Endothelial cell of umbilical vein (primary cell): ENCODE measurements at regions not wholly inside any gene's neighbourhood (a gene's known extent, or its start where the extent isn't known, plus 50 kb on each side); places are given as distances from the start of the nearest gene placed in this dataset.

Experiments used
- BruUV-seq: library from RNA; stranded (reverse); fragments of 400-500 nt; replicated peaks from 2 replicates; lab custom pipeline; 2021; lab: Mats Ljungman, UMichigan
- CTCF ChIA-PET: fragments of 300-600, 350-600 bp; sonication (Branson Sonifier 250); formaldehyde crosslinking; loops from one replicate; lab custom pipeline; 2021; ENCODE audit warnings: antibody characterized with exemption, inconsistent platforms; lab: Charles Lee
- POLR2A ChIA-PET: fragments of 300-600, 350-600 bp; sonication (Branson Sonifier 250); formaldehyde crosslinking; loops from one replicate; lab custom pipeline; 2021; ENCODE audit warnings: antibody characterized with exemption, inconsistent platforms; lab: Charles Lee
- DNase-seq: peaks from one replicate; pipeline ENCODE4 v3.0.0-alpha.2; 2011; ENCODE audit warnings: low read depth, low spot score
- FAIRE-seq: peaks from 2 replicates; lab custom pipeline; 2011; peaks lifted over from hg19 to GRCh38; lab: Jason Lieb, UNC
- H2AFZ ChIP-seq: 2 replicates; pipeline ENCODE4 v1.6.0; 2012; ENCODE audit warnings: low read depth, low read length, control low read depth, inconsistent platforms
- H3K27ac ChIP-seq: 2 replicates; pipeline ENCODE4 v1.5.1; 2011; ENCODE audit warnings: low read depth, mild to moderate bottlenecking, control low read depth, low read length, moderate library complexity; ENCODE audit not compliant: insufficient read depth
- H3K27me3 ChIP-seq, 2 experiments: 2 replicates each; pipeline versions ENCODE4 v1.6.0 to v1.6.1; 2011; ENCODE audit warnings: low read length in 2 of 2, mixed read lengths in 1 of 2; ENCODE audit not compliant: control insufficient read depth in 2 of 2, insufficient read depth in 2 of 2
- H3K36me3 ChIP-seq, 2 experiments: 2 replicates in 1 of 2; 3 replicates in 1 of 2; pipeline ENCODE4 v1.5.1; 2011; ENCODE audit warnings: low read length in 2 of 2, mild to moderate bottlenecking in 1 of 2, moderate library complexity in 1 of 2; ENCODE audit not compliant: control insufficient read depth in 2 of 2, insufficient read depth in 2 of 2; ENCODE audit errors: extremely low read depth in 1 of 2
- H3K4me1 ChIP-seq: 3 replicates; pipeline ENCODE4 v1.5.1; 2011; ENCODE audit warnings: mild to moderate bottlenecking, low read length; ENCODE audit not compliant: control insufficient read depth, insufficient read depth; ENCODE audit errors: extremely low read depth
- H3K4me2 ChIP-seq: 2 replicates; pipeline ENCODE4 v1.6.1; 2011; ENCODE audit warnings: low read length, control low read depth, mixed read lengths; ENCODE audit not compliant: insufficient read depth
- H3K4me3 ChIP-seq, 3 experiments: fragments of 200-600 bp in 1 of 3; sonication (generic), shearing (Covaris generic) in 1 of 3; replicated peaks in 1 of 3; 2 replicates each; pipeline ENCODE4 v1.5.1; 2011 to 2016; ENCODE audit warnings: control low read depth in 3 of 3, low read length in 3 of 3, mild to moderate bottlenecking in 2 of 3, inconsistent platforms in 1 of 3, low read depth in 1 of 3, moderate library complexity in 1 of 3; ENCODE audit not compliant: insufficient read depth in 1 of 3
- H3K79me2 ChIP-seq: 2 replicates; pipeline ENCODE4 v1.6.0; 2012; ENCODE audit warnings: low read length, inconsistent platforms; ENCODE audit not compliant: control insufficient read depth, insufficient read depth
- H3K9ac ChIP-seq: replicated peaks from 2 replicates; pipeline ENCODE3; 2011; ENCODE audit warnings: low read length, control low read depth; ENCODE audit not compliant: insufficient read depth; ENCODE audit errors: extremely low read depth
- H3K9me1 ChIP-seq: replicated peaks from 3 replicates; pipeline ENCODE4 v1.6.0; 2011; ENCODE audit warnings: mild to moderate bottlenecking, low read length; ENCODE audit not compliant: control insufficient read depth, insufficient read depth; ENCODE audit errors: extremely low read depth
- H3K9me3 ChIP-seq: replicated peaks from 2 replicates; pipeline ENCODE4 v1.5.1; 2012; ENCODE audit warnings: low read length, inconsistent platforms; ENCODE audit not compliant: control insufficient read depth, insufficient read depth
- H4K20me1 ChIP-seq: replicated peaks from 2 replicates; pipeline ENCODE3; 2011; ENCODE audit warnings: mild to moderate bottlenecking, low read length; ENCODE audit not compliant: control insufficient read depth, insufficient read depth; ENCODE audit errors: extremely low read depth
- CTCF ChIP-seq, 2 donors: IDR thresholded peaks; 1 replicate in 1 of 2; 2 replicates in 1 of 2; pipeline ENCODE4 v1.5.1; 2011; ENCODE audit warnings: low read length in 2 of 2, mild to moderate bottlenecking in 2 of 2, moderate library complexity in 2 of 2, control low read depth in 1 of 2, inconsistent platforms in 1 of 2, low read depth in 1 of 2; ENCODE audit not compliant: insufficient read depth in 1 of 2; ENCODE audit errors: extremely low read depth in 1 of 2
- EZH2 ChIP-seq: IDR thresholded peaks from 2 replicates; pipeline ENCODE4 v1.6.1; 2012; ENCODE audit warnings: borderline replicate concordance, low read depth, mild to moderate bottlenecking, moderate library complexity, low read length, inconsistent platforms; ENCODE audit not compliant: severe bottlenecking
- FOS ChIP-seq: IDR thresholded peaks from 2 replicates; pipeline ENCODE4 v1.6.1; 2011; ENCODE audit warnings: mild to moderate bottlenecking, low read length, moderate library complexity, borderline replicate concordance; ENCODE audit not compliant: insufficient read depth
- GATA2 ChIP-seq: IDR thresholded peaks from 2 replicates; pipeline ENCODE4 v1.7.0; 2011; ENCODE audit warnings: low read depth, mild to moderate bottlenecking, moderate library complexity, mixed read lengths, low read length; ENCODE audit not compliant: insufficient read length, insufficient read depth
- JUN ChIP-seq: IDR thresholded peaks from 2 replicates; pipeline ENCODE4 v1.6.1; 2011; ENCODE audit warnings: borderline replicate concordance, low read depth; ENCODE audit not compliant: insufficient read length, insufficient read depth
- MAX ChIP-seq: IDR thresholded peaks from 2 replicates; pipeline ENCODE4 v1.6.1; 2011; ENCODE audit not compliant: insufficient read depth, insufficient read length
- MYC ChIP-seq: IDR thresholded peaks from one replicate; pipeline ENCODE4 v1.6.1; 2011; ENCODE audit warnings: mild to moderate bottlenecking, low read depth, low read length
- POLR2A ChIP-seq: IDR thresholded peaks from 2 replicates; pipeline ENCODE4 v1.6.1; 2012; ENCODE audit warnings: low read depth, mild to moderate bottlenecking, control low read depth, low read length
- POLR2AphosphoS5 ChIP-seq: IDR thresholded peaks from 2 replicates; pipeline ENCODE4 v1.6.1; 2012; ENCODE audit warnings: low read depth, mild to moderate bottlenecking, control low read depth, low read length, moderate library complexity; ENCODE audit not compliant: insufficient read depth
- dilution Hi-C: fragments of 300-500 bp; cut with MboI; formaldehyde crosslinking; loops from one replicate; pipeline ENCODE4 v1.15.0; 2019; ENCODE audit warnings: low sequenced_read_pairs; ENCODE audit not compliant: extremely low pct_ligation_motif_present
- intact Hi-C: fragments of 100-400 bp; cut with micrococcal nuclease; formaldehyde crosslinking; loops from one replicate; pipeline ENCODE4 v1.10.0; 2022

- Histone ChIP-seq H3K27me3 (no peaks in the 10 kb centered on the region), H3K4me1 (no peaks in the 10 kb centered on the region), H3K36me3 (no peaks in the 10 kb centered on the region), H3K9me1 (no peaks in the 10 kb centered on the region), H3K9ac (no peak overlapping the region), H3K79me2 (no peaks in the 10 kb centered on the region), H3K9me3 (no peaks in the 10 kb centered on the region), H3K4me3 (no peak overlapping the region), H4K20me1 (no peaks in the 10 kb centered on the region), H3K4me2 (no peak overlapping the region), H2AFZ (no peak overlapping the region), H3K27ac (no peak overlapping the region)
- FAIRE-seq (no peak), DNase-seq (no peak)
- BruUV-seq, result no TSS peak
- intact Hi-C loops, result no loop called here
- dilution Hi-C loops, result no loop called here
- ChIA-PET CTCF (no interaction called here), POLR2A (no interaction called here)
- no peak for TF ChIP-seq GATA2
Measured at GRCh38 chr3:175911937-175912336, 1052.8 kb downstream of the NAALADL2 start.

- H3K36me3 ChIP-seq, result no peaks in the 10 kb centered on the region
- no peaks in the 10 kb centered on the region for H3K27me3 ChIP-seq
- POLR2A ChIA-PET, result no interaction called here
- H4K20me1 ChIP-seq, result no peaks in the 10 kb centered on the region
- BruUV-seq, result no TSS peak
- no peaks in the 10 kb centered on the region for H3K9me1 ChIP-seq
- no peaks in the 10 kb centered on the region for H3K9me3 ChIP-seq
- dilution Hi-C loops, result no loop called here
- H3K4me3 ChIP-seq, result no peak overlapping the region
- no peak overlapping the region for H2AFZ ChIP-seq
- H3K4me2 ChIP-seq, result no peak overlapping the region
- no peak overlapping the region for H3K27ac ChIP-seq
- DNase-seq (no peak), FAIRE-seq (no peak)
- CTCF ChIA-PET, result interaction anchor here (1.1 kb wide), 1 partner anchor 52 kb away, joined by 3 read pairs; no protein-coding TSS in a partner anchor
- H3K9ac ChIP-seq, result no peak overlapping the region
- no peaks in the 10 kb centered on the region for H3K4me1 ChIP-seq
- H3K79me2 ChIP-seq, result no peaks in the 10 kb centered on the region
- intact Hi-C loops, result no loop called here
- TF ChIP-seq POLR2A (no peak), MAX (no peak), CTCF (IDR thresholded peaks at IDR 0.05; ENCODE audit: extremely low read depth in 1 of 2, insufficient read depth in 1 of 2, low read depth in 1 of 2, low read length in 2 of 2) (no peak), EZH2 (no peak), MYC (no peak), GATA2 (no peak), JUN (no peak), POLR2AphosphoS5 (no peak), FOS (no peak)
Measured at GRCh38 chr3:175902226-175902625, 1043.1 kb downstream of the NAALADL2 start.
